Muscle layer of duodenum (tissue), 2 donors: ENCODE measurements at regions not wholly inside any gene's neighbourhood (a gene's known extent, or its start where the extent isn't known, plus 50 kb on each side); places are given as distances from the start of the nearest gene placed in this dataset.

Experiments used
- H3K27ac ChIP-seq: one replicate; pipeline ENCODE4 v1.7.0; 2013; ENCODE audit warnings: mild to moderate bottlenecking, low read length
- H3K27me3 ChIP-seq: one replicate; pipeline ENCODE4 v1.7.0; 2013; ENCODE audit warnings: low read depth, mild to moderate bottlenecking, control low read depth, low read length
- H3K36me3 ChIP-seq, 2 donors: one replicate each; pipeline ENCODE4 v1.7.0; 2013; ENCODE audit warnings: low read length in 2 of 2, control low read depth in 1 of 2, mild to moderate bottlenecking in 1 of 2; ENCODE audit not compliant: insufficient read depth in 2 of 2, control insufficient read depth in 1 of 2
- H3K4me1 ChIP-seq, 2 donors: one replicate each; pipeline ENCODE4 v1.7.0; 2013; ENCODE audit warnings: low read length in 2 of 2, mild to moderate bottlenecking in 2 of 2, control low read depth in 1 of 2, moderate library complexity in 1 of 2; ENCODE audit not compliant: insufficient read depth in 2 of 2, control insufficient read depth in 1 of 2
- H3K4me3 ChIP-seq, 2 donors: one replicate each; pipeline ENCODE4 v1.7.0; 2013; ENCODE audit warnings: low read length in 2 of 2, low read depth in 1 of 2, mild to moderate bottlenecking in 1 of 2
- H3K9me3 ChIP-seq, 2 donors: one replicate each; pipeline ENCODE4 v1.7.0; 2013; ENCODE audit warnings: low read length in 2 of 2, control low read depth in 1 of 2, mild to moderate bottlenecking in 1 of 2; ENCODE audit not compliant: control insufficient read depth in 1 of 2
- donor health status: healthy.

GRCh38 chr4:59086410-59086809 is 1976.2 kb upstream of the IGFBP7 start:
- H3K4me1 ChIP-seq = no peaks in the 10 kb centered on the region
- no peak overlapping the region for H3K4me3 ChIP-seq
- no peaks in the 10 kb centered on the region for H3K36me3 ChIP-seq
- H3K27ac ChIP-seq = no peak overlapping the region
- H3K27me3 ChIP-seq = no peaks in the 10 kb centered on the region
- H3K9me3 ChIP-seq = no peaks in the 10 kb centered on the region

GRCh38 chr4:59091146-59092142 is 1981.3 kb upstream of the IGFBP7 start:
- no peak overlapping the region for H3K4me3 ChIP-seq
- H3K36me3 ChIP-seq = no peaks in the 10 kb centered on the region
- no peak overlapping the region for H3K27ac ChIP-seq
- no peaks in the 10 kb centered on the region for H3K9me3 ChIP-seq
- no peaks in the 10 kb centered on the region for H3K4me1 ChIP-seq
- H3K27me3 ChIP-seq = no peaks in the 10 kb centered on the region

GRCh38 chr4:59094505-59094904 is 1984.3 kb upstream of the IGFBP7 start:
- Histone ChIP-seq H3K4me3 (no peak overlapping the region), H3K9me3 (no peaks in the 10 kb centered on the region), H3K27ac (no peak overlapping the region), H3K36me3 (no peaks in the 10 kb centered on the region), H3K4me1 (no peaks in the 10 kb centered on the region), H3K27me3 (no peaks in the 10 kb centered on the region)

- Histone ChIP-seq H3K27ac (no peak overlapping the region), H3K9me3 (no peaks in the 10 kb centered on the region), H3K27me3 (no peaks in the 10 kb centered on the region), H3K4me3 (no peak overlapping the region), H3K36me3 (no peaks in the 10 kb centered on the region), H3K4me1 (no peaks in the 10 kb centered on the region)
These were observed 1992.1 kb upstream of the IGFBP7 start for GRCh38 chr4:59102311-59102710.

- no peaks in the 10 kb centered on the region for H3K9me3 ChIP-seq
- H3K36me3 ChIP-seq = no peaks in the 10 kb centered on the region
- no peaks in the 10 kb centered on the region for H3K27me3 ChIP-seq
- no peak overlapping the region for H3K27ac ChIP-seq
- no peak overlapping the region for H3K4me3 ChIP-seq
- H3K4me1 ChIP-seq = no peaks in the 10 kb centered on the region
These were observed 2010.2 kb upstream of the IGFBP7 start for GRCh38 chr4:59120287-59120814.

GRCh38 chr4:59122626-59123025 is 2012.4 kb upstream of the IGFBP7 start:
- Histone ChIP-seq H3K9me3 (no peaks in the 10 kb centered on the region), H3K27ac (no peak overlapping the region), H3K4me3 (no peak overlapping the region), H3K36me3 (no peaks in the 10 kb centered on the region), H3K27me3 (no peaks in the 10 kb centered on the region), H3K4me1 (no peaks in the 10 kb centered on the region)

GRCh38 chr4:59126159-59126558 is 2016.0 kb upstream of the IGFBP7 start:
- Histone ChIP-seq H3K27me3 (no peaks in the 10 kb centered on the region), H3K36me3 (no peaks in the 10 kb centered on the region), H3K4me1 (no peaks in the 10 kb centered on the region), H3K27ac (no peak overlapping the region), H3K9me3 (no peaks in the 10 kb centered on the region), H3K4me3 (no peak overlapping the region)

GRCh38 chr4:59127006-59127405 is 2016.8 kb upstream of the IGFBP7 start:
- H3K4me3 ChIP-seq = no peak overlapping the region
- no peaks in the 10 kb centered on the region for H3K4me1 ChIP-seq
- H3K9me3 ChIP-seq = no peaks in the 10 kb centered on the region
- H3K27ac ChIP-seq = no peak overlapping the region
- no peaks in the 10 kb centered on the region for H3K27me3 ChIP-seq
- H3K36me3 ChIP-seq = no peaks in the 10 kb centered on the region

- Histone ChIP-seq H3K36me3 (no peaks in the 10 kb centered on the region), H3K27ac (no peak overlapping the region), H3K4me1 (no peaks in the 10 kb centered on the region), H3K9me3 (no peaks in the 10 kb centered on the region), H3K27me3 (no peaks in the 10 kb centered on the region), H3K4me3 (no peak overlapping the region)
These were observed 2017.6 kb upstream of the IGFBP7 start for GRCh38 chr4:59127743-59128142.

GRCh38 chr4:59135248-59135985 is 2025.2 kb upstream of the IGFBP7 start:
- Histone ChIP-seq H3K36me3 (no peaks in the 10 kb centered on the region), H3K27ac (no peak overlapping the region), H3K4me1 (no peaks in the 10 kb centered on the region), H3K27me3 (no peaks in the 10 kb centered on the region), H3K4me3 (no peak overlapping the region), H3K9me3 (no peaks in the 10 kb centered on the region)

GRCh38 chr4:59161249-59161648 is 2038.9 kb upstream of the ADGRL3 start:
- H3K9me3 ChIP-seq = no peaks in the 10 kb centered on the region
- H3K27ac ChIP-seq = no peak overlapping the region
- H3K36me3 ChIP-seq = no peaks in the 10 kb centered on the region
- H3K27me3 ChIP-seq = no peaks in the 10 kb centered on the region
- no peak overlapping the region for H3K4me3 ChIP-seq
- H3K4me1 ChIP-seq = no peaks in the 10 kb centered on the region
